BLaER1 treated with 17β-estradiol and CSF1 and Interleukin-3, amounts not matched to agents 10 nM and 100 nM (cell line): ENCODE measurements at regions not wholly inside any gene's neighbourhood (a gene's known extent, or its start where the extent isn't known, plus 50 kb on each side); places are given as distances from the start of the nearest gene placed in this dataset.

ENCODE experiments used
- H3K27ac ChIP-seq, 11 experiments: shearing (Covaris generic); formaldehyde crosslinking; 2 replicates each; pipeline ENCODE4 v1.8.1; 2022
- H3K27me3 ChIP-seq, 11 experiments: shearing (Covaris generic); formaldehyde crosslinking; 2 replicates each; pipeline ENCODE4 v1.8.1; 2022
- H3K36me3 ChIP-seq, 11 experiments: shearing (Covaris generic); formaldehyde crosslinking; 2 replicates each; pipeline ENCODE4 v1.8.1; 2022
- H3K4me1 ChIP-seq, 10 experiments: shearing (Covaris generic); formaldehyde crosslinking; 2 replicates each; pipeline ENCODE4 v1.8.1; 2022
- H3K4me2 ChIP-seq, 11 experiments: shearing (Covaris generic); formaldehyde crosslinking; 2 replicates each; pipeline ENCODE4 v1.8.1; 2022
- H3K4me3 ChIP-seq, 10 experiments: shearing (Covaris generic); formaldehyde crosslinking; 2 replicates each; pipeline ENCODE4 v1.8.1; 2022
- H3K9ac ChIP-seq, 11 experiments: shearing (Covaris generic); formaldehyde crosslinking; 2 replicates each; pipeline ENCODE4 v1.8.1; 2022
- H3K9me3 ChIP-seq, 11 experiments: shearing (Covaris generic); formaldehyde crosslinking; replicated peaks in 1 of 11; 2 replicates each; pipeline ENCODE4 v1.8.1; 2022
- H4K20me1 ChIP-seq, 11 experiments: shearing (Covaris generic); formaldehyde crosslinking; 2 replicates each; pipeline ENCODE4 v1.8.1; 2022
- Cebpa-rat ChIP-seq, 11 experiments: shearing (Covaris generic); IDR thresholded peaks; 2 replicates each; pipeline ENCODE4 v1.8.1; 2022

DNA sequence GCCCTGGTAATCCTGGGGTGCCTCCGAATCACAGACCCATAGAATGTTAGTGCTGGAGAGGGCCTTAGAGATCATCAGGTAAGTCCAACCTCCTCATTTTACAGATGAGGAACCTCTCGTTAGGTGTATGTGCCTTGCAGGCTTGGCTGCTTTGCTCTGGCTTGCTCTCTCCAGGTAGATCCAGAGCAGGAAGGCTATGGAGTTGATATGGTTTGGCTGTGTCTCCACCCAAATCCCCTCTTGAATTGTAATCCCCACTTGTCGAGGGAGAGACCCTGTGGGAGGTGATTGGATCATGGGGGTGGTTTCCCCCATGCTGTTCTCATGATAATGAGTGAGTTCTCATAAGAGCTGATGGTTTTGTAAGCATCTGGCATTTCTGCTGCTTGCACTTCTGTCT lies 186.0 kb upstream of the PLXNA2 start:
- peaks cover 0 to 4% (median 0%) of the 10 kb centered on the region in 10 experiments; a peak in 1 of 20 replicates for H3K4me1 ChIP-seq
- no peak overlapping the region for H3K4me2 ChIP-seq
- no peak overlapping the region for H3K4me3 ChIP-seq
- H3K36me3 ChIP-seq, result no peaks in the 10 kb centered on the region
- H3K9ac ChIP-seq, result no peak overlapping the region
- H3K27me3 ChIP-seq, result no peaks in the 10 kb centered on the region
- H3K9me3 ChIP-seq, result 0 out of 22 replicates have a peak, but pooled peaks cover 0 to 6% (median 0%) of the 10 kb centered on the region in 11 experiments
- TF ChIP-seq Cebpa-rat (IDR thresholded peaks at IDR 0.05), result no peak
- H4K20me1 ChIP-seq, result no peaks in the 10 kb centered on the region
- no peak overlapping the region for H3K27ac ChIP-seq

DNA sequence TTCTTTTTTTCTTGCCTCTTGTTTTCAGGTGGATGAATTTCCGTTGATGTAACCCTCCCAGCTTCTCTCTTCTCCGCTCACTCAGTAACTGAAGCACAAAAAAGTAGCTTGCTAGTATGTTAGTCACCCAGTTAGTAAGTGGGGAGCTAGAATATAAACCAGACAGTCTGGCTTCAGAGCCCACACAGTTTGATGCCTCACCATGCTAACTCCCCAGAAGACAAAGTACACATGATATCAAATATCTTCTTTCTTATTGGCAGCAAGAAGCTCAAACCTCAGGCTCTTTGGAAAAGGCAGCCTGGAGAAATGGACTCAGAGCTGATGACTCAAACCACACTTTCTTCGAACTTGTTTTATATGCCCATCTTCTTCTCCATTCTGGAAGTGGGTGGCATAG lies 187.5 kb upstream of the PLXNA2 start:
- Histone ChIP-seq H4K20me1 (no peaks in the 10 kb centered on the region), H3K27me3 (no peaks in the 10 kb centered on the region)

DNA sequence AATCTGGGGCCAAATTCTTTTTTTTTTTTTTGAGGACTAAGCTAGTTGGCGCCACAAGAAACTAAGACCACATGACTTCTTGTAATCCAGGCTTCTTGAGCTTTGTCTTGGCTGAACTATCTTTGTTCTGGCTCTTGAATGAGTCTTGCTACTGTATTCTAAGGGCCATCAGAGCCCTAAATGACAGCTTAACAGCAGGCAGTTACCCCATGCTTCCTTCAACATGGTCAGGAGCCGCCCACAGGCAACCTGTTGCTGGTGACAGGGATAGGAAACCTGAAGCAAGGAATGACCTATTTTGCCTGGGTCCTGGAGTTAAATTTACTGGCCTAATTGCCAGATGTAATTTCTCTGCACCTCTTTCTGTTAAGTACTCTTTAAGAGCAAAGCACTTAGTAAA lies 188.2 kb upstream of the PLXNA2 start:
- H3K4me1 ChIP-seq, result peaks cover 0 to 14% (median 1%) of the 10 kb centered on the region in 10 experiments; a peak in 10 of 20 replicates
- H3K9me3 ChIP-seq, result 0 out of 22 replicates have a peak, but pooled peaks cover 0 to 6% (median 0%) of the 10 kb centered on the region in 11 experiments
- no peaks in the 10 kb centered on the region for H3K27me3 ChIP-seq
- H3K36me3 ChIP-seq, result no peaks in the 10 kb centered on the region
- no peak overlapping the region for H3K27ac ChIP-seq
- no peaks in the 10 kb centered on the region for H4K20me1 ChIP-seq
- H3K4me3 ChIP-seq, result no peak overlapping the region
- TF ChIP-seq Cebpa-rat (IDR thresholded peaks at IDR 0.05), result no peak
- no peak overlapping the region for H3K4me2 ChIP-seq
- H3K9ac ChIP-seq, result no peak overlapping the region

More for the DNA sequence above, 187.5 kb upstream of the PLXNA2 start:
- Histone ChIP-seq H3K9ac (no peak overlapping the region), H3K4me2 (no peak overlapping the region), H3K27ac (no peak overlapping the region), H3K4me3 (no peak overlapping the region), H3K36me3 (no peaks in the 10 kb centered on the region), H3K4me1 (peaks cover 0 to 8% (median 0%) of the 10 kb centered on the region in 10 experiments; a peak in 6 of 20 replicates), H3K9me3 (0 out of 22 replicates have a peak, but pooled peaks cover 0 to 6% (median 0%) of the 10 kb centered on the region in 11 experiments)
- TF ChIP-seq Cebpa-rat (IDR thresholded peaks at IDR 0.05), result no peak

DNA sequence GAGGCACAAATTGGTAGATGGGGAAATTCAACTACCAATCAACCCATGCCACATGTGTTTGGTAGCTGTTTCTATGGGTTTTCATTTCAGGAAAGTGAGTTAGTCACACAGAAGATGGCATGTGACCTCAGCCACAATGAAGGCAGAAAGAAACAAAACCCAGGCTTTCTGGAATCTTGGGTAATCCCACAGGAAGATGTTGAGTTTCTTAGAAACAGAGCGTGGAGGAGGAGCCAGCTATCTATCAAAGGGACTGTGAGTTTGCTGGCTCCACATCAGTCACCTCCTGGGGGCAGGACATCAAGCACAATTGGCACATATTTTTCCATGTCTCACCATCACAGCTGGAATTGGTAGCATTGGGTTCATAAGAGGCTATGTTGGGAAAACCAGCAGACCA lies 188.9 kb upstream of the PLXNA2 start:
- Histone ChIP-seq H4K20me1 (no peaks in the 10 kb centered on the region), H3K9ac (no peak overlapping the region), H3K4me1 (peaks cover 0 to 21% (median 4%) of the 10 kb centered on the region in 10 experiments; a peak in 10 of 20 replicates), H3K4me3 (no peak overlapping the region), H3K9me3 (0 out of 22 replicates have a peak, but pooled peaks cover 0 to 6% (median 0%) of the 10 kb centered on the region in 11 experiments), H3K27ac (no peak overlapping the region), H3K36me3 (no peaks in the 10 kb centered on the region), H3K27me3 (no peaks in the 10 kb centered on the region), H3K4me2 (peak overlapping the region in 1 of 11 experiments; percentile 19; a peak in 1 of 22 replicates)
- TF ChIP-seq Cebpa-rat (IDR thresholded peaks at IDR 0.05), result no peak

GRCh38 chr1:208433971-208434370 lies 189.8 kb upstream of the PLXNA2 start:
- no peaks in the 10 kb centered on the region for H4K20me1 ChIP-seq
- no peak overlapping the region for H3K9ac ChIP-seq
- no peaks in the 10 kb centered on the region for H3K36me3 ChIP-seq
- H3K4me1 ChIP-seq, result peaks cover 0 to 27% (median 4%) of the 10 kb centered on the region in 10 experiments; a peak in 10 of 20 replicates
- H3K27me3 ChIP-seq, result no peaks in the 10 kb centered on the region
- 0 out of 22 replicates have a peak, but pooled peaks cover 0 to 6% (median 0%) of the 10 kb centered on the region in 11 experiments for H3K9me3 ChIP-seq
- H3K4me2 ChIP-seq, result no peak overlapping the region
- TF ChIP-seq Cebpa-rat (IDR thresholded peaks at IDR 0.05), result no peak
- H3K27ac ChIP-seq, result no peak overlapping the region
- H3K4me3 ChIP-seq, result no peak overlapping the region

DNA sequence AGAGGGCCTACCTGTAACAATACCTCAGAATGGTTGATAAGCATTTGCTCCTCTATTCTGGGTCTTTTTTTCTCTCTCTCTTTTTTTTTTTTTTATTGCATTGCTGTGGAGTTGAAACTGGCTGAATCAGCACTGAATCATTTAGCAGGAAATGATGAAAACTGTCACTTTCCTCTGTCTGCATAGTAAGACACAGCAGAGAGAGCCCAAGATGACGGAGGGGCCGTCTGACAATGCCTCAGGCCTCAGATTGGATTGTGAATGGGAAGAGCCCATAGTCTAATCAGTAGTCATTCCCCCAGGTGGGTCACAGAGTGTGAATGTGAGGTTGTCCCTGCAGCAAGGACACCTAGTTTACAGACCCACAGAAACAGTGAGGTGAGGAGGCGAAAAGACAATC lies 193.2 kb upstream of the PLXNA2 start:
- peak overlapping the region in 1 of 11 experiments; percentile 26; a peak in 1 of 22 replicates for H3K9ac ChIP-seq
- H3K27ac ChIP-seq, result peak overlapping the region in 1 of 11 experiments; percentile 42; a peak in 2 of 22 replicates
- no peaks in the 10 kb centered on the region for H4K20me1 ChIP-seq
- no peaks in the 10 kb centered on the region for H3K27me3 ChIP-seq
- H3K9me3 ChIP-seq, result peaks cover 0 to 8% (median 0%) of the 10 kb centered on the region in 11 experiments; a peak in 5 of 22 replicates
- H3K4me3 ChIP-seq, result no peak overlapping the region
- peaks cover 0 to 32% (median 4%) of the 10 kb centered on the region in 10 experiments; a peak in 10 of 20 replicates for H3K4me1 ChIP-seq
- H3K36me3 ChIP-seq, result no peaks in the 10 kb centered on the region
- peak overlapping the region in 5 of 11 experiments; percentile 43 to 69 (median 56); a peak in 10 of 22 replicates for H3K4me2 ChIP-seq
- no peak for TF ChIP-seq Cebpa-rat (IDR thresholded peaks at IDR 0.05)

DNA sequence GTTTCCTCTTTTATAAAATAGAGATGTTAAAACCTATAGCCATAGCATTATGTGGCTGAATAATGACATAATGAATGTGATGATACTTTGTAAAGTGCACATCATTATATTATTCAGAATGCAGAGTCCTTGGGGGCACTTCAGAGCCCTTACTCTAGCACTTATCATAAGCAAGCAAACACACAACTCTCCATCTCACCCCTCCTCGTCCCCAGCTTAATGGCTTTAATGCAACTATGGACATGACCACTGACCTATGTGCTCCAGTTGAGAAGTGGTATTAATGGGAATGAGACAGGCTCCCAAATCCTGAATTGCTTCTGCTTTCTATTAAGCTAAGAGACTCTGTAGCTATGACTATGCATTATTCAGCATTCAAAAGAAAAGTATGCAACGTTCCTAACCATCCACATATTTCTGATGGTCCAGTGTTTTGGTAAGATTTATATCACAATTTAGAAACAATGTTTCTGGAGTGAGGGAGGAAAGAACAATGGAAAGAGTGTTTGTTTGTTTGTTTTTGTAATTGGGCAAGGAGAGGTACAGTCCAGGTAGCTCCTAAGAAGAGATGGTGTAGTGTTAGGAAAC lies 194.0 kb upstream of the PLXNA2 start:
- Histone ChIP-seq H3K9me3 (peaks cover 4 to 15% (median 8%) of the 10 kb centered on the region in 11 experiments; a peak in 15 of 22 replicates), H3K4me1 (peaks cover 0 to 28% (median 4%) of the 10 kb centered on the region in 10 experiments; a peak in 10 of 20 replicates), H3K36me3 (no peaks in the 10 kb centered on the region), H3K27ac (0 out of 22 replicates have a peak overlapping the region, but pooled peaks of 1 of the 11 experiments have one; percentile 42), H3K27me3 (no peaks in the 10 kb centered on the region), H3K9ac (no peak overlapping the region), H3K4me3 (no peak overlapping the region), H4K20me1 (no peaks in the 10 kb centered on the region), H3K4me2 (peak overlapping the region in 3 of 11 experiments; percentile 56 to 69 (median 69); a peak in 4 of 22 replicates)
- no peak for TF ChIP-seq Cebpa-rat (IDR thresholded peaks at IDR 0.05)

DNA sequence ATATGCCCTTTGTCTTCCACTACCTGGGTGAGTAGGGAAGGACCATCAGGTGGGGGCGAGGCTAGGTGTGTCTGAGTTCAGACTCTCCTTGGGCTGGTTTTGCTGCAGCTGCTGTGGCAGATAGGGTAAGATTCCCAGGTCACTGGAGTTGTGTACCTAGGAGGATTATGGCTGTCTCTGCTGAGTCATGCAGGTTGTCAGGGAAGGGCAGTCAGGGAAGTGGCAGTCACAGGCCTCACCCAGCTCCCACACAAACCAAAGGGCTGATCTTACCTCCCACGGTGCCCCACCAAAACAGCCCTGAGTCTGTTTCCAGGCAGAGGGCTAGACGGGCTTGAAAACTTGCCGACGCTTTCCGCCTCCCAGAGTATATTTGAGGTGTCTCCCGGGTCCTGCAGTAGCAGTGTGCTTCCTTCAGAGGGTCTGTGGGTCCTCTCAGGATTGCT lies 201.6 kb upstream of the PLXNA2 start:
- Histone ChIP-seq H3K27me3 (no peaks in the 10 kb centered on the region), H4K20me1 (no peaks in the 10 kb centered on the region), H3K9me3 (peaks cover 4 to 21% (median 15%) of the 10 kb centered on the region in 11 experiments; a peak in 16 of 22 replicates), H3K4me3 (no peak overlapping the region), H3K4me2 (no peak overlapping the region), H3K9ac (no peak overlapping the region), H3K4me1 (peaks cover 0 to 32% (median 22%) of the 10 kb centered on the region in 10 experiments; a peak in 13 of 20 replicates), H3K36me3 (no peaks in the 10 kb centered on the region), H3K27ac (no peak overlapping the region)
- TF ChIP-seq Cebpa-rat (IDR thresholded peaks at IDR 0.05), result no peak

DNA sequence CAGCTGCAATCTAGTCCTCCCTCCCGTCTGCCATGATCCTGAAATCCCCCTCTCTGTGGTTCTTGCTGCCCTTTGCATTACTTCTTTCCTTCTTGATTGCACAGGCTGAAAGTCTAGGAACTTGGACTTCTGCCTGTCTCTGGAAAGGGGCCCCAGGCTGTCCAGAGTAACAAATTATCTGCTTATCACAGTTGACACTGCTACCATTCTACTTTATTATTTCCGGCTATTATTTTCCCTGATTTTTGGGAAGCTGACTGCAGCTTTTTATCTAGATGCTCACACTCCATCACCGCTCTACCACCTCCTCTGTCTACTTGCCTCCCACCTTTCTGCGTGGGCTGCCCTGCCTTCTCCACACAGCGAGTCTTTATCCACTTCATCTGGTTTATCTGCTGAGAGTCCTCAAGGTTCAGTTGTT lies 202.1 kb upstream of the PLXNA2 start:
- H3K27ac ChIP-seq, result no peak overlapping the region
- H4K20me1 ChIP-seq, result no peaks in the 10 kb centered on the region
- peaks cover 4 to 21% (median 15%) of the 10 kb centered on the region in 11 experiments; a peak in 16 of 22 replicates for H3K9me3 ChIP-seq
- H3K4me1 ChIP-seq, result peaks cover 0 to 33% (median 22%) of the 10 kb centered on the region in 10 experiments; a peak in 13 of 20 replicates
- H3K4me2 ChIP-seq, result no peak overlapping the region
- no peak for TF ChIP-seq Cebpa-rat (IDR thresholded peaks at IDR 0.05)
- no peak overlapping the region for H3K4me3 ChIP-seq
- H3K27me3 ChIP-seq, result no peaks in the 10 kb centered on the region
- no peaks in the 10 kb centered on the region for H3K36me3 ChIP-seq
- no peak overlapping the region for H3K9ac ChIP-seq
